Brain pericyte (primary cell): ENCODE measurements at regions not wholly inside any gene's neighbourhood (a gene's known extent, or its start where the extent isn't known, plus 50 kb on each side); places are given as distances from the start of the nearest gene placed in this dataset.
"Not testable (repeated sequence)": the region's sequence is repeated elsewhere in the genome, so short reads cannot be mapped to it uniquely, and the experiment has no call there.

Source experiments
- DNase-seq: peaks from one replicate; pipeline ENCODE4 v3.0.0-alpha.2; 2012; ENCODE audit warnings: low read depth, low spot score

DNA sequence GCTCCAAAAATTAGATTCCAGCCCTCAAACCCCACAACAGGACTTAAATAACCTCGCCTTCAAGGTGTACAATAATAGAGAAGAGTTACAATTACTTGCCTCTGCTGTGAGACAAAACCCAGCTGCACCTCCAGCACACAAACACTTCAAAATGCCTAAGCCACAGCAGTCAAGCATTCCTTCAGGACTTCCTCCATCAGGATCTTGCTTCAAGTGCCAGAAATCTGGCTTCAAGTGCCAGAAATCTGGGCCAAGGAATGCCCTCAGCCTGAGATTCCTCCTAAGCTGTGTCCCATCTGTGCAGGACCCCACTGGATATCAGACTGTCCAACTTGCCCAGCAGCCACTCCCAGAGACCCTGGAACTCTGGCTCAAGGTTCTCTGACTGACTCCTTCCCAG is 1088.3 kb downstream of the SORCS3 start:
- DNase-seq, result no peak

DNA sequence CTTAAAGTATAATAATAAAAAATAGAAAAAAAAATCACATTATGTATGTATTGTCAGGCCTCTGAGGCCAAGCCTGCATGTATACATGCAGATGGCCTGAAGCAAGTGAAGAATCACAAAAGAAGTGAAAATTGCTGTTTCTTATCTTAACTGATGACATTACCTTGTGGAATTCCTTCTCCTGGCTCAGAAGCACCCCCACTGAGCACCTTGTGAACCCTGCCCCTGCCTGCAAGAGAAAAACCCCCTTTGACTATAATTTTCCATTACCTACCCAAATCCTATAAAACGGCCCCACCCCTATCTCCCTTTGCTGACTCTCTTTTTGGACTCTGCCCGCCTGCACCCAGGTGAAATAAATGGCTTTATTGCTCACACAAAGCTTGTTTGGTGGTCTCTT is 1086.5 kb downstream of the SORCS3 start:
- not testable (repeated sequence) for DNase-seq

DNA sequence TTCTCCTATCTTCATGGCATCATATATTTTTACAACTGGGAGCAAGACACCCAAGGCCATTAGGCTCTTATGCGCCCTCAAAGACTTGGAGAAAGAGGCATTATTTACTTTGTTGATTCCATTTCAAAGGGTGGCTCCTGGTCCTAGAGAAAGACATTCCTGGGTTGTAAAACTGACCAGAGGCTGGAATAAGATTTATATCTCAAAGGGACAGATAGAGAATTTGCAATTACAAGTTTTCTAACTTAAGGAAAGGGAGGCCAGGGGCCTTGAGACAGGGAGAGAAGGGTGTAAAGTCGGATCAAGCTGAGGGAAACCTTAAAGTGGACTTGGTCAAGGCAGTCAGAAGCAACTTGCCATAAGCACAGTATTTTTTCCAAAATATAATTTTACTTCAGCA is 1086.0 kb downstream of the SORCS3 start:
- no peak for DNase-seq

DNA sequence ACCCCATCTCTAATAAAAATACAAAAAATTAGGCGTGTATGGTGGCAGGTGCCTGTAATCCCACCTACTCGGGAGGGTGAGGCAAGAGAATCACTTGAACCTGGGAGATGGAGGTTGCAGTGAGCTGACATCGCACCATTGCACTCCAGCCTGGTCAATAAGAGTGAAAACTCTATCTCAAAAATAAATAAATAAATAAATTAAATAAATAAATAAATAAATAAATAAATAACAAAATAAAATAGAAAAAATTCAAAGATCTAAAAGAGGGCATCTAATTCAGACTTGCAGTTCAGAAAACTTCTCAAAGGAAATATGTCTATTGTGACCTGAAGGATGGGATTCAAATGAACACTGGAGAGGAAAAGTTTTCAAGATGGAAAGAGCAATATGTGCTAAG is 1085.1 kb downstream of the SORCS3 start:
- DNase-seq, result no peak

DNA sequence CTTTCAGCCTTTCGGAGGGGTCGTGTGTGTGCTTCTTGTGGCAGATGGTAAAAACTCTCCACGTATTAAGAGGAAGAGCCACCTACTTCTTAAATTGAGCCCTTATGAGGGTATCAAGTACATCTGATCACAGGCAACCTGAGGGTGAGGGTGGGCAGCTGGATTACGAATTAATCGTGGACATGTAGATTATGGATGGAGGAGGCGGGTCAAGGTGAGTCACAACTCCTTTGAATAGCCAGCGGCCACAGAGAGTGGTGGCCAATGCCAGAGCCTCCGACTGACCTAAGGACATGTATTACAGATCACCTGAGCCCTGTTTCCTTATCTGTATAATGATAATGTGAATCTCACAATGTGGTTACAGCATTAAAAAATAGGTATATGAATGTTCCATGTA is 1083.9 kb downstream of the SORCS3 start:
- DNase-seq, result no peak

DNA sequence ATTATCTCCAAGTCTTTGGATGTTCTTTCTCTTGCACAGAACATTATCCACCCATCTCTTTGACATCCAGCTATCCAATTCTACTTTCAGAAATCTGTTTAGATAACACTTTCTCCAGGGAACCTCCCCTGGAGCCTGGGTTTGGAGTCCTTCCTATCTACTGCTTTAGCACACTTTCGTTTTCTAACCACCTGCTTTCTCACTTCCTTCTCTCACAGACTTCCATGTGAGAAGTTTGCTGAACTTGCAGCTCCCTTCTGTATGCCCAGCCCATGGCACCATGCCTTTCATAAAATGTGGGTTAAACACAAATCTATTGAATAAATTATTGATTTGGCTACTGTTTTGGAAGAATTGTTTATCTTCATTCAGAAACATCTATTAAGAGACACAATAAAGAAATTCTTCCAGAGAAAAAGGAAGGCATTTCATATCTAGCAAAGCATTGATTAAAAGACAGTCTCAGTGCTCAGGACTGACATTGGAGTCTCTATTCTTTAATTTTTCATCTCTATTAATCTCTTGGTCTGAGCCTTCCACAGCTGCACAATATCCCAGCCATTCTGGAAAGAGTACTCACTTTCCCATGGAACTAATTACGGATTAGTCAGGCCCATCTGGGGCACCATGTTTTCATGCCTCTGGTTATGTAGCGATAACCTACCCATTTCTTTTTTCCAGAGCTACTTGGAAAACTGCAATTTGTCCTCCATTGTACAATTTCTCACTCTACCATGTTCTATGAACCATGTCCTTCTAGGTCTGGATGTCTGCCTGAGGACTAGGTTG is 1077.3 kb downstream of the SORCS3 start:
- no peak for DNase-seq

DNA sequence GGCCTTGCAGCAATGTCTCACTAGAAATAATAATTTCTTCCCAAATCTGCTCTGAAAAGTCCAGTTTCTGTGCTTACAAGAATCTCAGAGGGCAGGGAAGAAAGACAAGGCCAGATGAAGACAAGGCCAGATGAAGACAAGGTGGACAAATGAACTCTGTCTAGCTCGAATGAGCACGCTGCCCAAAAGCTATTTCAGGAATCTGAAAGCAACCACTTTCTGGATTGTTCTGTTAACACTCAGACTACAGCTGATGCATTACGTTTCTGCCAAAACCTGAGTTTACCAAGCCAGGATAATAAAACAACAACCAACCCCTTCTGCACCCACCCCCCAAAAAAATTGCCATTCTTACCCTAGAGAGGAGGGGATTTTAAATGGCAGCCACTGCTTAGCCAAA is 1073.6 kb downstream of the SORCS3 start:
- no peak for DNase-seq

DNA sequence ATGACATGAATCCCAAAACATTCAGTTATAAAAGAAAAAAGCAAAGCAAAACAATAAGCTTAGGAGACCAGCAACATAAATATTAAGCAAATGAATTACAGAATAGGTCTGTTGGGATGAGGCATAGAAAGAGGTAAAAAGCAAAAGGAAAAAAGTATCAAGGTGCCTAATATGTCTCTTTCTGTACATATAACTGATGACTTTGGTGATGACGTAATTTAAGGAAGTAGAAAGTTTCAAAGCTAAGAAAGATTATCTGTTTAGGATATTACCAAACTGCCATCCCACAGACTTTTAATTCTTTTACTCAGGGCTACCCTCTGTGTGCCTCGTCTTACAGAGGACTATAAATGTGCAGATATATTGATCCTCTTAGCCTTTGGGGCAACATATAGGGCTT is 1066.5 kb downstream of the SORCS3 start:
- DNase-seq, result no peak

DNA sequence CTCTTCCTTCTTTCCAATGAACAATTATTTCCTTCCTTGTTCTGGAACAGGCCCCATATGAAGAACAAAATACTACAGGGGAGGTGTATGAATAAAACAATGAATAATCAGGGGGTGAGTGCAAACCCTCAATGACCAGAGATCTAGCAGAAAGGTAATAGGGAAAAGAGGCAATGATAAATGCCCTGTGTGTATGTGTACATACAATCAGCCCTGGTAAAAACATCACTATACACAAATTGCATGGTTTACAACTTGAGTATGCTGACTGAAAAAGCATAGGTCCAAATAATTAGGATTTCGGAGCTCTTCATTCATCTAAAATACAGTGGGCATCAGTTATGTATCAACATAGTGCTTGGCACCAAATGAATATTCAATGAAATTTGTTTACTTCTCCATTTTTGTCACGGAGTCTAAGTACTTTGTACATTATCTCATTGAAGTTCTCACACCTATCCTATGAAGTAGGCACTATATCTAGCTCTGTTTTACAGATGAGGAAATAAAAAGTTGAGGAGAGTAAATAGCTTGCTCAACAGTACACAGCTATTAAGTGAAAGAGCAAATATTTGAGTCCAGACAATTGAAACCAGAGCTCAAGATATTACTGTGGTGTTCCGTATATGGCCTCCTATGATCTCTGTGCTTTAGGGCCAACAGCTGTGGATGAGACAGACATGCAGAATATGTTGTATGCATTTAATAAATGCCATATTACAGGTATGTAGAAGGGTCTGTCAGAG is 1065.4 kb downstream of the SORCS3 start:
- no peak for DNase-seq

DNA sequence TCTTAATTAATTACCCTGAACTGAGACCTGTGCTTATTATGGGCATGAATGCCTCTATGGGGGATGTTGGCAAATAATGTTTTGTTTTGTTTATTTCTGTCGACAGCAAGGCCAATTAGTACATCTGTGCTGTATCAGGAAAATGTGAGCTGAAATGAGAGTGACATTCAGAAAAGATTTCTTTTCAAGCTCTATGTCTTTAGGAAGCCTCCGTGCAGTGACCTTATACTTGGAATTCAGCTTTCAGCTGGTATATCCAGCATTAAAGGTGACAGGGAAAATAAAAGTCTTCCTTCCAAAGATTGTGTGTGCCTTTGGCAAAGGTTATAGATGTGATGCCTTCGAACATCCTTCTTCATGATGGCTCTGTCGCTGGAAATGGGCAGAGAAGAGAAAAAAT is 1061.1 kb downstream of the SORCS3 start:
- no peak for DNase-seq

DNA sequence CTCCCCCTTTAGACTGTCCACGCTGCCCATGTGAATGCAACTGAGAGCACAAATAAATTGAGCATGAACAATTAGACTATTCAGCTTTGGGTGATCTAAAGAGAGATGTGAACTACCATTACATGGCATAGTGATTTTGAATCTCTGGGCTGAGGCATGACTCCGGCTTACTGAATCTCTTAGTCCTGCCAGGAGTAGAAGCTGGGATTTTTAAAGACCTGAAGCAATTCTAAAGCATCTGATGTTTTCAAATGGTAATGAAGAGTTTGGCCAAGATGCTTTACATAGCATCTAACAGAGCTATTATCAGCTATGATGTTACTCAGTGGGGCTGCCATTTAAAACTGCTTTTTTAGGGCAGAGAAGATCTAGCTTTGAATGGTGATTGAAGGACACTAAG is 1059.1 kb downstream of the SORCS3 start:
- DNase-seq, result no peak

DNA sequence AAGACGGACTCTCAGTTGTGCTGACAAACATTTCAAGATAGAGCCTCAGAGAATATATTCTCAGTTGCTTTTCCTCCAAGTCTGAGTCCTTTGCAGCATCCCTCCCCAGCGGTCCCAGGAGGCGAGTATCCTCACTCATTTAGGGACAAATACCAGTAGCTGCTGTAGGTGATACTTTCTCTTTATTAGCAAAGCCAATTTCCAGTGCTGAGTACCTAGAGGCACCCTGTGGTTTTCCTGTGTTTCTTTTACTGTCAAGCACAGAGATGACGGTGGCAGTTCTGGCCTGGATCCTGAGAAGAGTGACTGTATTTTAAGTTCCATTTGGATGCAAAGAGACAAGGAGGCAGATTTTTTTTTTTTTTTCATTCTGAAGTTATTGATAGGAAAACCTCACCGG is 1058.4 kb downstream of the SORCS3 start:
- no peak for DNase-seq

DNA sequence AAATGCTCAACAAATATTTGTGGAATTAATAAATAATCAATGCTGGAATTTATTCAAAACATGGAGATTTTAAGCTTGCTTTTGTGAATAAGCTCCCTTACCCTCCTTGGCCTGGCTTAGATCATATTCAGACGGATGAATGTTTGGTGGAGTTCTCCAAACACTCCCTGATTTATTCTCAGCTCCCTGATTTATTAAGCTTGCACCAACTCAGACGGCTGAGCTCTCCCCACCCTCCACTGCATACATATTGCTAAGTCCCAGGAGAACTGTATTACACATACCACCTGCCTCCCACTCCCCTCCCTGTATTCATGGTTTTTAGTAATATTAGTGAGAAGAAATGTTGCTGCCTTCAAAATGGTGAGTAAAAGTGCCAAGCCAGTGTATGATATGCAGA is 1057.5 kb downstream of the SORCS3 start:
- DNase-seq, result no peak

DNA sequence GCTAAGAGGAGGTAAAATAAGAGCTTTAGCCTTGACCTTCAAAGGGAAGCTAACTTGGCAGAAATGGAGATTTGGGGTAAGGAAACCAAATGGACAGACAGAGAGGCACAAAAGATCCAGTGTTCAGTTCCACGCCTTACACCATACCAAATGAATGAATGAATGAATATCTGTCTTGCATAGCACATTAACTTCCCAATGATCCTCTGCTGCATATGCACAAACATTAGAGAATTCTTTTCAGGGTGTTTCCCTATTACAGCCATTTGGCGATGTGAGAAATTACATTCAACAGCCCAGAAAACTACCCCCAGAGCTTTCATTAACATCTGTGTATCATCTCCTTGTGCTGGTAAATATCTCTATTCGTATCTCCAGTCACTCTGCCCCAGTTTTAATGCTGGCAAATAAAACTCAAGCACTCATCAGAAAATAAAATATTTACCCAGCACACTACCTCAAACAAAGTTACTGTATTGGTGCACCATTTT is 1056.2 kb downstream of the SORCS3 start:
- DNase-seq, result no peak

DNA sequence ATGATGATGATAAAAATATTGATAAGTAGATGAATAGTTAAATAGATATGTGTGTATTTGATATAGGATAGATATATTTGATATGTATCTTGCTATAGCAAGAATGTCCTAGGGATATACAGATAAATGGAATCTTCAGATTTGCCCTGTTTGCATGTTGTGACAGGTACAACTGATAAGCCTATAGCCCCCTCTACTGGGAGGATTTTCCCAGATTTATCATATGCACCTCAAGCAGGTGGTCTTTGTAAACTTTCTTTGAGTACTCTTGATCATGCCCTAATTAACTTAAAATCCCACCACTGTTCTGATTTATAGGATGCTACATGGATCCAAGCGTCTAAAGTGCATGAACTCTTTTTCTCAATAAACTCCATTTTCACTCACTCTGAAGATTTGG is 1050.7 kb downstream of the SORCS3 start:
- DNase-seq, result no peak

DNA sequence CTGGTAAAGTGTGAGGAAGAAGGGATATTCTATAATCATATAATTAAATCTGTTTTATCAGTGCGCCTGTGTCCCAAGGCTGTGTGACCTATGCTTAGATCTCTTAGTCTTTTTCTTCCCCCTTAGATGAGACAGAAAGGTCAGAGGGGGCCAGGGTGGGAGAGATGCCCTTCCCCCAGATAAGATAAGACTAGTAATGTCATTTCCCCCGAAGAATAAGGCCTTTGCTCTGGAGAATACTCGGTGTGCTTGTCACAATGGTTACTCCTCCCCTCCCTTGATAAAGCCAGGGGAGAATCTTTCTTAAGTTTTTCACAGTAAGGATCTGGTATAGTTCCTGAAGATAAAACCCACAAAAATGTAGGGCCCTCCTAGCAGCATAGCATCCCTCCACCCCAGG is 1041.8 kb downstream of the SORCS3 start:
- DNase-seq, result no peak

DNA sequence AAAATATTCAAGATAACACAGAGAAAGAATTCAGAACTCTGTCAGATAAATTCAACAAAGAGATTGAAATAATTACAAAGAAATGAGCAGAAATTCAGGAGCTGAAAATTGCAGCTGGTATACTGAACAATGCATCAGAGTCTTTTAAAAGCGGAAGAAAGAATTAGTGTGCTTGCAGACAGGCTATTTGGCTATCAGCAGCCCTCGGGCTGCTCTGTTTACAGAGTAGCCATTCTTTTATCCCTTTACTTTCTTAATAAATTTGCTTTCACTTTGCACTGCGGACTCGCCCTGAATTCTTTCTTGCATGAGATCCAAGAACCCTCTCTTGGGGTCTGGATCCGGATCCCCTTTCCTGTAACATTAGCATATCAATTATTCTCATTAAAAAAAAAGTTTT is 1040.0 kb downstream of the SORCS3 start:
- DNase-seq, result no peak

DNA sequence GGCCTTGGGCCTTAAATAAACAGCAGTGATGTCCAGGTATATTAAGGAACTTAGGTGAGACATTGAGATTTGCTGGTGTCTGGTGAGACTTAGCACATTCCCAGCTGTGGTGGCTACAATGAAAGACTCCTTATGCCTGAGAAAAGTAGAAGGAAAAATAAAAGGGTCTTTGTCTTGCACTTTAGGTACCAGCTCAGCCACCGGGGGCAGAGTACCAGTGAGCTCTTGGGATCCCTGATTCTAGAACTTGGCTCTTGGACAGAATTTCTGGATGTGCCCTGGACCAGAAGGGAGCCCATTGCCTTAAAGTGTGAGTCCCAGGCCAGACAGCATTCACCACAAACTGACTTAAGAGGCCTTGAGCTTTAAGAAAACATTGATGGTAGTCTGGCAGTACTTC is 1038.7 kb downstream of the SORCS3 start:
- DNase-seq, result no peak

DNA sequence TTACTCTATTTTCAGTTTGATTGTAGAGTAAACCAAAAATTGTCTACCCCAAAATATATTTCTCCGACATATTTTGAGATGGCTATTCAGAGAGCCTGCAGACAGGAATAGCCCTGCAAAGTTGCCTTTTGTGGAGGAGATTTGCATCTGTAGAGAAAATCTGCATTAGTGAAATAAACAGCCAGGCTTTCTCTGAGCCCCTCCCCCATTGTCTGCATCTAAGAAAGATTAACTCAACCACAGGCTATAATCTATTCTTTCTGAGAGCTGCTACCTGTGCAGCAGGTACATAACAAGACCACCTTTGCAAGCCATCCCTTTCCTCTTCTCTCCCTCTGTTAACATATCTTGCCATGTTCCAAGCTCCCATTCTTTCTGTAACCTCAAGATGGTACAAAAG is 1034.2 kb downstream of the SORCS3 start:
- no peak for DNase-seq

DNA sequence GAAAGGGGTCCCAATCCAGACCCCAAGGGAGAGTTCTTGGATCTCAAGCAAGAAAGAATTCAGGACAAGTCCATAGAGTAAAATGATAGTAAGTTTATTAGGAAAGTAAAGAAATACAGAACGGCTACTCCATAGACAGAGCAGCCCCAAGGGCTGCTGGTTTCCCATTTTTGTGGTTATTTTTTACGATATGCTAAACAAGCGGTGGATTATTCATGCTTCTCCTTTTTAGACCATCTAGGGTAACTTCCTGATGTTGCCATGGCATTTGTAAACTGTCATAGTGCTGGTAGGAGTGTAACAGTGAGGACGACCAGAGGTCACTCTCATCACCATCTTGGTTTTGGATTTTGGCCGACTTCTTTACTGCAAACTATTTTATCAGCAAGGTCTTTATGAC is 1033.4 kb downstream of the SORCS3 start:
- DNase-seq, result no peak

DNA sequence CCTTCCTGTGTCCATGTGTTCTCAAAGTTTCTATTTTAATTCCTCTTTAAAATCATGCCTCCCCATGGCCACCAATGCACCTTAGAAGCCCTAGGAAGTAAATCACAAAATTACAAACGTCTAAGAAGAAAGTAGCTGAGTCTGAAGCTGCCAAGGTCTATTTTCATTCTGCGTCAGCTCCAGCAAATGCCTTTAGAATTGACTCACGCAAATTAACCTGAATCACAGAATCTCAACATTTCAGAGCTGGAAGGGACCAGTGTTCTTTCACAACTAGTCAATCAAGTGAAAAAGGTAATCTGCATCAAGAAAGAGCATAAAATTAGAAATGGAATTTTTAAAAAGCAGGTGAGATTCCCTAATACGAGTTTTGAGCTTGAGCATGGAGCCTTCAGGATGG is 1017.6 kb downstream of the SORCS3 start:
- no peak for DNase-seq

DNA sequence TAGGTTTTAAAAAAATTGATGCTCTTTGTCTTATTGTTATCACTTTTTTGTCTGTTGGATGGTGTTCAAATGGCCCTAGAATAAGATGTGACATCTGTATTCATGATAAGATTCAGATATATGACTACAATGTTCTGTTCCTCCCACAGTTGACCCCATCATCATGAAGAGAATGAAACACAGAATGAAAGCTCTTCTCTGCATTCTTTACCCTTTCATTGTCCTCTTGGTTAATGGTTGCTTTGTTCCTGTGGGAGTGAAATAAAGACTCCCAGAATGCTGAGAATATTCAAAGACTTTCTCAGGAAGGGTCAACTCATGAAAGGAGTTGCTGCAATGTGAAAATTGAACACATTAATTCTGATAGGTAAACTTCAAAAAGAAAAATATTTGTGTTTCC is 1015.8 kb downstream of the SORCS3 start:
- DNase-seq, result no peak

DNA sequence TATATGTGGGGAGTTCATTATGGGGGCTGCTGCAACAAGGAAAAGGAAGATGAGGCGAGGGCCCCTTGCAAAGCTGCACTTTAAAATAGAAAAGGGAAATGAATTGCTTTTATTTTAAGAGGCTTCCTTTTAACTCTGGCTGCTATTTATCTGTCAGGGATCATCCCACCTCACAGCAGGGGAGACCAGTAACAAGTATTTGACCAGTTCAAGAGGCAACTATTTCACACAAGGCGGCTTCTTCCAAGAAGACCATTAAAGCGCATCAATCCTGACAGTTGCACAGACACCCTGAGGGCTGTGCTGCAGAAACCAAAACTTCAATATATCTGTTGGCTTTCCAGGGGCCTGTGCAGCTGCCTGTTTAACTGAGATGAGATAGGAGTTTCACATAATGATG is 1009.2 kb downstream of the SORCS3 start:
- DNase-seq, result no peak
